HG02642 (cell line): ENCODE measurements at regions not wholly inside any gene's neighbourhood (a gene's known extent, or its start where the extent isn't known, plus 50 kb on each side); places are given as distances from the start of the nearest gene placed in this dataset.

ENCODE experiments used
- ATAC-seq: cut with Tn5 transposase; IDR thresholded peaks from one replicate; pipeline ENCODE4 v1.9.1; 2021; ENCODE audit warnings: mild to moderate bottlenecking; ENCODE audit not compliant: unreplicated experiment, poor library complexity

DNA sequence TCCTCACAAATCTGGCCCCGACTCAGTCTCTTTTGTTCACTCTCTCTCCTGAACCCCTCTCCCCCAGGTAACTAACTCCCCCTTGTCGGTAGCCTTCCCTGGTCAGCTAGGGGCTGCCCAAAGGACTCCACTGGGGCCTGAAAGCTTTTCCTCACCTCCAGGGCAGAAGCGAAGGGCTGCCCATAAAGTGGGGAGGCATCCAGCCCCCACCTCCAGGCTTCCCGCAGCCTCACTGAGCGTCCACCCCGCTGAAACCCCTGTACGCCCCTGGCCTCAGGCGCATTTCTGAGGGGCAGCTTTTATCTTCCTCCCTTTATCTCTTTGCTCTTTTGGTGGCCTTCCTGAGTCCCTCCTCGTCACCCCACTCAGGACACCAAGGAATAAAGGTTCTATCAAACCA, 249.3 kb downstream of the CYP26B1 start:
- no peak for ATAC-seq

- no peak for ATAC-seq
Measured at GRCh38 chr2:71897836-71898235, 249.8 kb downstream of the CYP26B1 start.

GRCh38 chr2:71897137-71897480, 250.6 kb downstream of the CYP26B1 start:
- no peak for ATAC-seq

DNA sequence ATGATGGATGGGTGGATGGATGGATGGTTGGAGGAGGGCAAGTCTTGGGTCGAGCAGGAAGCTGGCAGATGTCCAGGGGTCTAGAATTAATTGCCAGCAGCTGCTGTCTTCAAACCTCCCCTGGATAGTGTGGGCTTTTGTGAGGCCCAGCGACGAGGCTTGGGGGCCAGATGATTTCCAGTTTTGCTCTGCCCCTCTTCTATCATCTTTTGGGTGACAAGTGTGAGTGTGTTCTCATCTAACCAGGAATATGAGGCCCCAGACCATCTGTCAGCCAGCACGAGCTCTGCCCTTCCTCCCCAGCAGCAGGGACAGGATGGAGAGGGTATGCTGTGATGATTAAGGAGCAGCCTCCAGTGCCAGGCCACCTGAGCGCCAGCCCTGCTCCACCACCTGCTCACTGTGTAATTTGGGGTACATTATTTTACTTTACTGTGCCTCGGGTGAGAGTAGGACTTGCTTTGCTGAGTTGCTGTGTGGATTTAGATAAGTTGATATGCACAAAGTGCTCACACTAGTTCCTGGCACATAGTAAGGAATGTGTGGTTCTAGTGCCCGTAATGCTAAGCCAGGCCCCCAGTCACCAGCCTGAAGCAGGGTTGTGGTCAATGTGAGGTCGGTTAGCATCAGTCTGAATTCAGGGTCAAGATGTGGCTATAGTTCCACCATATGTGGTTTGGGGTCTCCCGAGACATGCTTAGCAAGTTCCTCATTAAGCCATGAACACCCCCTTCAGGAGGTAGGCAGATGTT, 251.1 kb downstream of the CYP26B1 start:
- no peak for ATAC-seq

- ATAC-seq, result no peak
Measured at GRCh38 chr2:71895320-71896161, 252.1 kb downstream of the CYP26B1 start.

DNA sequence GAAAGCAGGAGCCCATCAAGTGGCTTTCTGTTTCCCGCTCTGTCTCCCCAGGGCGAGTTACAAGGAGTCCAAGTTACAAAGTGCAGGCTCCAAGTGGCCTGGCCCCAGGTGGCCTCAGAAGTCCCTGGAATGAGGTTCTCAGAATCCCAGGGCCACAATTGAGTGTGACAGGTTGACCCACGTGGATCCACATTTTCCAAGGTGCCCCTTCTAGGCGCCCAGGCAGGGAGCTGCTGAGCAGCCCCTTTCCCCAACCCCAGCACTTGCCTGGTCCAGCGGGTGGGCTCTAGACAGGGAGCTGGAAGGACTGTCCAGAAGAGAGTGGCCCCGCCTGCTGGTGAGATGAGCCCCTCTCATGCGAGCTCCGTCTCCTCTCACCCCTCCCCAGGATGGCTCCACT, 253.4 kb downstream of the CYP26B1 start:
- no peak for ATAC-seq

GRCh38 chr2:71893646-71894045, 254.0 kb downstream of the CYP26B1 start:
- no peak for ATAC-seq

- no peak for ATAC-seq
Measured at GRCh38 chr2:71892896-71893295, 254.8 kb downstream of the CYP26B1 start.

- ATAC-seq, result no peak
Measured at GRCh38 chr2:71892423-71892730, 255.3 kb downstream of the CYP26B1 start.

DNA sequence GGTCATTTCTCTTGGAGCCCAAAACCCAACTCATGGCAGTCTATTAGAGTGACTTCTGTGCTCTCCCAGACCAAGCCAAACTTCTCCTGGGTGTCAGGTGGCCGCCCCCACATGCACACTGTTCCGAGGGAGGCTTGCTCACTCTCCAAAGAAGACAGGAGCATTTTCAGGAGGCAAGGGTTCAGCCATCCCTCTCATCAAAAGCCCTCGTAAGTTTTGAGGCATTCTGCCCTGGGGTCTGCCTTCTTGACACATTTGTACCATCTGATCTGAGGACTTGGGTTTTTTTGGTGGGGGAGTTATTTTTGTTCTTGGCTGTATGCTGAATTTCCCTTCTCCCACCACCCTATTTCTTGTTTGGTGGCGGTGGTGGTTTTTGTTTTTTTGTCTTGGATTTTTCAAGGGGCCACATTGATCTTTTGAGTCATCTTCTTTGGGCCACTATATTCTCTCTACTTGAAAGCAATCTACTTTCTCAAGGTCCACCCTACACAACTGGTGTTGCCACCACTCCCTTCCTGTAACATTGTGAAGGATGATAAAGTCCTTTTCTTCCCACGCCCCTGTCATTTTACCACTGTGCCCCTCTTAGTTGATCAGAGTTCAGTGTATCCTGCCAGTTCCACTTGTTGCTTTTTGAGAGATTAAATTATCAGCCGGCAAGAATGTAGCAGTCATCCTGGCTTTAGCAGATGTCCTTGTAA, 255.8 kb downstream of the CYP26B1 start:
- ATAC-seq, result no peak

DNA sequence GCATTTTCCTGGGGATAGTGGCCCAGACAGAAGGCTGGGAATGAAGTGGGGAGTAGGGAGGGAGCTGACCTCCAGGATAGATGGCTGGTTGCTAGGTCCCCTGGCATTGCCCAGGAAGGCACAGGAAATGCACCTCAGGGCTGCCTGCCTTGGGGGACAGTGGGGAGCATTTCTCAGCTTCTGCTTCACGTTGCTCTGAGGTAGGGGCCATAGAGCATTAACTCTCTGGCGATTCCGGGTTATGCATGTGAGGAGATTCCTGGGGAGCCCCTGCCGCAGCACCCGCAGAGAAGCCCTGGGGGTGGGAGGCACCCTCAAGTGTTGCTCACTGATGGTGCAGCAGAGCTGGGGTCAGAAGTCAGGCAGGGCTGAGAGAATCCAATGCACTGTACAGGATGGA, 256.5 kb downstream of the CYP26B1 start:
- ATAC-seq, result no peak

DNA sequence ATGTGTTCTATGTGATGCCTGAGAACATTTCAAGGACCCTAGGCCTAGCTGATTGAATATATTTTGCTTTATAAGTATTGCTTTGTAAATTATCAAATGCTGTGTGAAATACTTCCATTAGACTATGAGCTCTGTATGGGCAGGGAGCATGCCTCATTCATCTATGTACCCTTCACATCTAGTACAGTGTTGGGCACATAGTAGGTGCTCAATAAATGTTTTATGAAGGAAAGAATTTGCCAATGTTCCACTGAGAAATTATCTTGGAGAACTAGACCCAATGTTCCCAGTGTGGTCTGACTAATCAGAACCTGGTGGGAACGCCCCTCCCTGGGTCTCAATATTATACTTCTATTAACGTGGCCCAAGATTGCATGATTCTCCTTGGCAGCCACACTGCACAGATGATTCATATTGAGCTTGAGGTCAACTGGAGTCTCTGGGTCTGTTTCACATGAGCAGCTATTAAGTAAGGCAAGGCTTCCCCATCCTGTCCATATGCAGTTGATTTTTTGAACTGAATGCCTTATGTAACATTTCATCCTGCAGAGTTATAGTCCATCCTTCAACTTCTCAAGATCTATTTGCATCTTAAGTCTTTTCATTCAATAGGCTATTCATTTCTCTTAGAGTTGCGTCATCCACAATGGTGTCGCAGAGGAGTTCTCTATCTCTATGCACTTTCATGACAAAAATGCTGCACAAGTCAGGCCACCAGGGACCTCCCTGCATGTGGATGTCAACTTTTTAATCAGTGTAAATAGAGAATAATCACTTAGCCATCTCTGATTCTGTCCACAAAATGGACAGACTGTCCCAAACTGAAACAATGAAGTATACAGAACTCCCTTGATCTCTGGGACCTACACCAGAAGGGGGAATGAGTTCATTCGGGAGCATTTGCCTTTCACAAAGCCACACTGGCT, 257.6 kb downstream of the CYP26B1 start:
- ATAC-seq, result no peak

DNA sequence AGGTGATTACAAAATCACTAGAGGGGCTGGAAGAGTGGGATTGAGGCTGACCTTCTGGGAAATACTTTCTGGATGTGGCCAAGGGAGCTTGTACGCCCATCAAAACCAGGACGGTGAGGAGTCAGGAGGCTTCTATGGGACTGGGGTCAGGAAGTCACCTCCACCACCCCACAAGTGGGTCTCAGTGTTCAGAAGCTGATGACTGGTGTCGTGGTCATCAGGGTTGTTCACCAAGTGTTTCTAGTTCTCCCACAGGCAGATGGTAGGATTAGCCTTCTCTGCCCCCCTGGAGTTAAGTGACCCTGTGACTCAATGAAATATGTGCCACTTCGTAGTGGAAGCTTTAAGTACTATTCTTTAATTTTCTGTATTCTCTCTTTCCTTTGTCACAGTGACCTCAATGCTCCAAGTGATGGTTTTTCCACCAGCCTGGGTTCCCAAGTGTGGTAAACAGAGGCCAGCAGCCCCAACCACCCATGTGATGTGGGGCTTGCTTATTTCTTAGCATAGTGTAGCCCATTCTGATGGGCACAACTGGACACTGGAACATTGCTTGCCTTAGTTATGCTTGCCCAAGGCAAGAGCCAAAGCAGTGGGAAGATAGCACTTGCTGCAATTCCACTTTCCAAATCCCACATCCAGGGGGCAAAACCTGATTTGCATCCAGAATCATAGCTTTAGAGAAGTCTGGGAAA, 258.8 kb downstream of the CYP26B1 start:
- no peak for ATAC-seq

DNA sequence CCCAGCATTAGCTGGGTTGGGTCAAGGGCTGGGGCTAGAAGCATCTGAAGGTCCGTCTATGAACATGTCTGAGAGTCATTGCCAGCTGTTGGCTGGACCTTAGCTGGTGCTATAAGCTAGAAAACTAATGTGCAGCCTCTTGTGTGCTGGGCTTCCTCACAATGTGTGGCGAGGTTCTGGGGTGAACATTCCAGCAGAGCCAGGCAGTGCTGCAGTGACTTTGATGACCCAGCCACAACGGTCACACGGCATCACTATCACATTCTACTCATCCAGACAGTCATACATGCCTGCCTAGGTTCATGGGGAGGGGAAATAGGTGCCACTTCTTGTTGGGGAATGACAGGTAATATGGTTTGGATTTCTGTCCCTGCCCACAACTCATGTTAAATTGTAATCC, 260.5 kb downstream of the CYP26B1 start:
- no peak for ATAC-seq

- ATAC-seq, result no peak
Measured at GRCh38 chr2:71886241-71886640, 261.4 kb downstream of the CYP26B1 start.

GRCh38 chr2:71884303-71885042, 263.2 kb downstream of the CYP26B1 start:
- ATAC-seq, result no peak

DNA sequence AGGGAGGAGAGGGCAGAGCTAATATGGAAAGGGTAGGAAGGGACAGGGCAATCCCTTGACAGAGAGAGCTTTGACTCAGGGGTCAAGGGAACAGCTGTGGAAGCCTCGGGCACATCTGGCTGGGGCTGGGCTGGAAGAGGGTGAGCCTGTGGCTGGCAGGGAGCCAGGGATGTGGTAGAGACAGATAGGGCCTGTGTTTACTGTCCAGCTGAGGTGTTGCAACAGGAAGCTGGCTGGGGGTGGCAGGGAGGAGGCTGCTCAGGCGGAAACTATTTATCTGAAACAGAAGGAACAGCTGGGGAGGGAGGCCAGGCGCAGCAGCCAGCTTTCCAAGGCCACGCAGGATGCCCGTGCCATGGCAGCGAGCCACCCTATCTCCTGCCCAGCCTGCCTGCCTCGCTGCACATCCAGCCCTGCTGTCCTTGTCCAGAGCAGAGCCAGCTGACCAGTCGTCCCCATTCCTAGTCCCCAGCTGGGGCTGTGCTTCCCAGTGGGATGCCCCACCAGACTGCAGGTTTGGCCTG, 264.7 kb downstream of the CYP26B1 start:
- no peak for ATAC-seq

- ATAC-seq, result no peak
Measured at GRCh38 chr2:71882236-71882946, 265.3 kb downstream of the CYP26B1 start.
